ENCODE measurements at regions not wholly inside any gene's neighbourhood (a gene's known extent, or its start where the extent isn't known, plus 50 kb on each side); places are given as distances from the start of the nearest gene placed in this dataset.

GRCh38 chr4:106717091-106717490 is 319.0 kb downstream of the DKK2 start:
- H3K4me2 ChIP-seq (ENCODE audit: insufficient read depth, low read length): no peak overlapping the region
- H3K4me3 ChIP-seq: no peak overlapping the region
- in situ Hi-C loops (cut with MboI): no loop called here
- no peak overlapping the region for H3K27ac ChIP-seq (ENCODE audit: extremely low read depth, low read depth, low read length)
- no TSS peak for BruUV-seq (replicated peaks)
- no peak overlapping the region for H3K9ac ChIP-seq (ENCODE audit: insufficient read depth in 1 of 2, low read depth in 2 of 2, low read length in 2 of 2)
- DNase-seq (ENCODE audit: extremely low read depth in 1 of 4, low spot score in 3 of 4): no peak
- ChIA-PET CTCF (ENCODE audit: low intra/inter-chr PET ratio) (no interaction called here), POLR2A (no interaction called here)
- H3K4me1 ChIP-seq (replicated peaks in 1 of 2; ENCODE audit: control insufficient read depth in 2 of 2, insufficient read depth in 2 of 2, low read length in 2 of 2): no peaks in the 10 kb centered on the region
- H3K9me1 ChIP-seq (ENCODE audit: control insufficient read depth, insufficient read depth, low read length): no peaks in the 10 kb centered on the region
- H3K79me2 ChIP-seq (ENCODE audit: control insufficient read depth, insufficient read depth, low read length): no peaks in the 10 kb centered on the region
- TF ChIP-seq FOXK1 (CRISPR knock-in tag; IDR thresholded peaks at IDR 0.05; ENCODE audit: borderline replicate concordance) (no peak), ELK1 (CRISPR knock-in tag; IDR thresholded peaks at IDR 0.05) (no peak), ZNF408 (CRISPR knock-in tag; IDR thresholded peaks at IDR 0.05; ENCODE audit: low read depth) (no peak), POLR2B (IDR thresholded peaks at IDR 0.05; ENCODE audit: low read depth, partially characterized antibody) (no peak), RBBP5 (IDR thresholded peaks at IDR 0.05; ENCODE audit: borderline replicate concordance, insufficient read depth, low read length, poor library complexity, severe bottlenecking) (no peak), ERF (CRISPR knock-in tag; IDR thresholded peaks at IDR 0.05) (no peak), ZNF778 (CRISPR knock-in tag; IDR thresholded peaks at IDR 0.05) (no peak), FOXP1 (CRISPR knock-in tag; IDR thresholded peaks at IDR 0.05) (no peak), ARNT (IDR thresholded peaks at IDR 0.05) (no peak), THRAP3 (IDR thresholded peaks at IDR 0.05; ENCODE audit: borderline replicate concordance) (no peak), ZNF780A (CRISPR knock-in tag; IDR thresholded peaks at IDR 0.05) (no peak), SUPT5H (IDR thresholded peaks at IDR 0.05) (no peak), ZKSCAN1 (IDR thresholded peaks at IDR 0.05; ENCODE audit: low read depth, low read length) (no peak), ZNF224 (CRISPR knock-in tag; IDR thresholded peaks at IDR 0.05) (no peak)
- TF ChIP-seq, protein P1, sequence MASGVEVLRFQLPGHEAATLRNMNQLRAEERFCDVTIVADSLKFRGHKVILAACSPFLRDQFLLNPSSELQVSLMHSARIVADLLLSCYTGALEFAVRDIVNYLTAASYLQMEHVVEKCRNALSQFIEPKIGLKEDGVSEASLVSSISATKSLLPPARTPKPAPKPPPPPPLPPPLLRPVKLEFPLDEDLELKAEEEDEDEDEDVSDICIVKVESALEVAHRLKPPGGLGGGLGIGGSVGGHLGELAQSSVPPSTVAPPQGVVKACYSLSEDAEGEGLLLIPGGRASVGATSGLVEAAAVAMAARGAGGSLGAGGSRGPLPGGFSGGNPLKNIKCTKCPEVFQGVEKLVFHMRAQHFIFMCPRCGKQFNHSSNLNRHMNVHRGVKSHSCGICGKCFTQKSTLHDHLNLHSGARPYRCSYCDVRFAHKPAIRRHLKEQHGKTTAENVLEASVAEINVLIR (CRISPR knock-in tag; IDR thresholded peaks at IDR 0.05): no peak
- no peaks in the 10 kb centered on the region for H3K9me3 ChIP-seq (replicated peaks; ENCODE audit: control insufficient read depth, insufficient read depth, low read depth, low read length)
- intact Hi-C loops (cut with micrococcal nuclease): no loop called here
- H3K27me3 ChIP-seq (ENCODE audit: control insufficient read depth in 2 of 2, insufficient read depth in 2 of 2, low read length in 2 of 2): no peaks in the 10 kb centered on the region
- H2AFZ ChIP-seq (ENCODE audit: low read depth, low read length): no peak overlapping the region
- H4K20me1 ChIP-seq (replicated peaks; ENCODE audit: control insufficient read depth, insufficient read depth, low read length): no peaks in the 10 kb centered on the region
- no peak for FAIRE-seq
- H3K36me3 ChIP-seq (ENCODE audit: control insufficient read depth, insufficient read depth, low read length): no peaks in the 10 kb centered on the region
- no peak for ATAC-seq
- WGBS (ENCODE audit: insufficient coverage, low coverage, missing lambda C conversion rate): 0% methylated on average over 4 of the region's 4 CpGs
